Large intestine (tissue), 3 donors: ENCODE measurements at regions not wholly inside any gene's neighbourhood (a gene's known extent, or its start where the extent isn't known, plus 50 kb on each side); places are given as distances from the start of the nearest gene placed in this dataset.
"Not testable (repeated sequence)": the region's sequence is repeated elsewhere in the genome, so short reads cannot be mapped to it uniquely, and the experiment has no call there.

Experiments used
- DNase-seq, 2 donors: peaks; one replicate each; pipeline versions ENCODE4 v3.0.0 to v3.0.0-alpha.2; 2013
- H3K27ac ChIP-seq: one replicate; pipeline ENCODE4 v1.5.1; 2013; ENCODE audit warnings: low read length
- H3K27me3 ChIP-seq: 2 replicates; pipeline ENCODE4 v1.6.1; 2013; ENCODE audit warnings: low read length; ENCODE audit not compliant: control insufficient read depth, insufficient read depth
- H3K36me3 ChIP-seq: 2 replicates; pipeline ENCODE4 v1.6.1; 2013; ENCODE audit warnings: low read length; ENCODE audit not compliant: control insufficient read depth, insufficient read depth
- H3K4me1 ChIP-seq: one replicate; pipeline ENCODE4 v1.6.1; 2013; ENCODE audit warnings: low read length; ENCODE audit not compliant: control insufficient read depth, insufficient read depth
- H3K4me3 ChIP-seq: one replicate; pipeline ENCODE4 v1.5.1; 2013; ENCODE audit warnings: low read length
- H3K9me3 ChIP-seq: one replicate; pipeline ENCODE4 v1.6.1; 2013; ENCODE audit warnings: mild to moderate bottlenecking, low read depth, low read length, moderate library complexity; ENCODE audit not compliant: control insufficient read depth
- WGBS: methylation state at CpG from one replicate; pipeline ENCODE4 v1.1.5; 2013; ENCODE audit warnings: low lambda C conversion rate; ENCODE audit not compliant: insufficient coverage; 5-methylcytosine and 5-hydroxymethylcytosine counted together

- H3K4me3 ChIP-seq: no peak overlapping the region
- H3K36me3 ChIP-seq: no peaks in the 10 kb centered on the region
- no peaks in the 10 kb centered on the region for H3K27me3 ChIP-seq
- WGBS: 60% methylated on average over 1 of the region's 2 CpGs
- H3K4me1 ChIP-seq: no peaks in the 10 kb centered on the region
- no peak overlapping the region for H3K27ac ChIP-seq
- no peak for DNase-seq
- H3K9me3 ChIP-seq: no peaks in the 10 kb centered on the region
These were observed 275.9 kb upstream of the KITLG start for GRCh38 chr12:88856201-88856600.

DNA sequence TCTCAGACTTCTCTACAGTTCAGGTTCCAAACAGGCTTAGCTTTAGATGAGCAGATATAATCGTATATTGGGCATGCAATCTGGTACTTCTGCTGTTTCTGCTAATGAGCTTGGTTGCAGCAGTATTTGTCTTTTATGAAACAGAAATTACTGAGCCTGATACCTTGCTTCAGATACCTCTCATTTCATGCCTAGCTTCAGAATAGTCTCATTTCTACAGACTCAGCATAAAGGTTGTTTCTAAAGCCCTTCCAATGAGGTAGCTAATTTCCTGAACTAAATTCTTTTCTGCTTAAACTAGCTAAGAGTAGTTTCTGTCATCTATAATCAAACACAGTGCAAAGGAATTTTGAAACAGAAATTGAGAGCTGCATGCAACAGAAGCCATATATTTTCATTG, 275.0 kb upstream of the KITLG start:
- H3K9me3 ChIP-seq: no peaks in the 10 kb centered on the region
- DNase-seq: no peak
- H3K36me3 ChIP-seq: no peaks in the 10 kb centered on the region
- whole genome bisulfite sequencing: no CpG with 5 or more reads among the region's 1 CpG
- no peaks in the 10 kb centered on the region for H3K27me3 ChIP-seq
- H3K27ac ChIP-seq: no peak overlapping the region
- H3K4me1 ChIP-seq: no peaks in the 10 kb centered on the region
- no peak overlapping the region for H3K4me3 ChIP-seq

DNA sequence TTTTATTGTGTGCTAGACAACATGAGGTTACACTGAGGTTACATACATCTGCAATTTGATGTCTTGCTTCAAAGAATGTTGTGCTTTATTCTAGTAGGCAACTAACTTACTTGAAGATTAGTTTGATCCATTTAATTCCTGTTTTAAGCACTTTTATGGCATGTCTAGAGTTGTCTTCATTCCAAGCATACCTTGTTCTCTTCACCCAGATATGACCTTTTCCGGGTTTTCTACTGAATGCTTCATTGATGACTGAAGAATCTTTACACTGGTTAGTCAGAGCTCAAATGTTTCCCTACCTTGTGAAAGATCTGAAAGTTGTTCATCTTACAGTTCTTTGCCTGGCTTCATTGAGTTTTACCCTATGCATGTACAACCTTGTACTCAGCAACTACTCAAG, 274.0 kb upstream of the KITLG start:
- Histone ChIP-seq H3K27ac (no peak overlapping the region), H3K27me3 (no peaks in the 10 kb centered on the region), H3K9me3 (no peaks in the 10 kb centered on the region), H3K4me1 (no peaks in the 10 kb centered on the region), H3K4me3 (no peak overlapping the region), H3K36me3 (no peaks in the 10 kb centered on the region)
- DNase-seq: peak; percentile 4 to 9
- WGBS: no CpG with 5 or more reads among the region's 1 CpG

DNA sequence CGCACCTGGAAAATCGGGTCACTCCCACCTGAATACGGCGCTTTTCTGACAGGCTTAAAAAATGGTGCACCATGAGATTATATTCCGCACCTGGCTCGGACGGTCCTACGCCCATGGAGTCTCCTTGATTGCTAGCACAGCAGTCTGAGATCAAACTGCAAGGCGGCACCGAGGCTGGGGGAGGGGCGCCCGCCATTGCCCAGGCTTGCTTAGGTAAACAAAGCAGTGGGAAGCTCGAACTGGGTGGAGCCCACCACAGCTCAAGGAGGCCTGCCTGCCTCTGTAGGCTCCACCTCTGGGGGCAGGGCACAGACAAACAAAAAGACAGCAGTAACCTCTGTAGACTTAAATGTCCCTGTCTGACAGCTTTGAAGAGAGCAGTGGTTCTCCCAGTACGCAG, 267.0 kb upstream of the KITLG start:
- DNase-seq: not testable (repeated sequence)

GRCh38 chr12:88844426-88844825, 264.2 kb upstream of the KITLG start:
- no CpG with 5 or more reads among the region's 8 CpGs for WGBS
- Histone ChIP-seq H3K36me3 (no peaks in the 10 kb centered on the region), H3K4me1 (no peaks in the 10 kb centered on the region), H3K9me3 (peaks cover 2% of the 10 kb centered on the region), H3K27ac (no peak overlapping the region), H3K4me3 (no peak overlapping the region), H3K27me3 (no peaks in the 10 kb centered on the region)
- DNase-seq: no peak

More for the DNA sequence above, 267.0 kb upstream of the KITLG start:
- not testable (repeated sequence) for H3K36me3 ChIP-seq, H3K4me3 ChIP-seq, H3K27me3 ChIP-seq, H3K27ac ChIP-seq, H3K4me1 ChIP-seq, H3K9me3 ChIP-seq
- WGBS: no CpG with 5 or more reads among the region's 14 CpGs

- DNase-seq: no peak
- H3K9me3 ChIP-seq: peaks cover 7% of the 10 kb centered on the region
- no CpG with 5 or more reads among the region's 3 CpGs for WGBS
These were observed 262.0 kb upstream of the KITLG start for GRCh38 chr12:88842314-88842713.

DNA sequence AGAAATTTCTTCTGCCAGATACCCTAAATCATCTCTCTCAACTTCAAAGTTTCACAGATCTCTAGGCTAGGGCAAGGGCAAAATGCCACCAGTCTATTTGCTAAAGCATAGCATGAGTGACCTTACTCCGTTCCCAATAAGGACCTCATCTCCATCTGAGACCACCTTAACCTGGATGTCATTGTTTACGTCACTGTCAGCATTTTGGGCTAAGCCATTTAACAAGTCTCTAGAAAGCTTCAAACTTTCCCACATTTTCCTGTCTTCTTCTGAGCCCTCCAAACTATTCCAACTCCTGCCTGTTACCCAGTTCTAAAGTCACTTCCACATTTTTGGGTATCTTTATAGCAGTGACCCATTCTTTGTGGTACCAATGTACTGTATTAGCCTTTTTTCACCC, 259.2 kb upstream of the KITLG start:
- no peak overlapping the region for H3K4me3 ChIP-seq
- H3K36me3 ChIP-seq: no peaks in the 10 kb centered on the region
- no peaks in the 10 kb centered on the region for H3K27me3 ChIP-seq
- no peak overlapping the region for H3K27ac ChIP-seq
- WGBS: no CpG with 5 or more reads among the region's 2 CpGs
- H3K9me3 ChIP-seq: peaks cover 6% of the 10 kb centered on the region
- H3K4me1 ChIP-seq: no peaks in the 10 kb centered on the region
- DNase-seq: no peak

More at GRCh38 chr12:88842314-88842713, 262.0 kb upstream of the KITLG start:
- Histone ChIP-seq H3K27me3 (no peaks in the 10 kb centered on the region), H3K36me3 (no peaks in the 10 kb centered on the region), H3K27ac (no peak overlapping the region), H3K4me3 (no peak overlapping the region), H3K4me1 (no peaks in the 10 kb centered on the region)

DNA sequence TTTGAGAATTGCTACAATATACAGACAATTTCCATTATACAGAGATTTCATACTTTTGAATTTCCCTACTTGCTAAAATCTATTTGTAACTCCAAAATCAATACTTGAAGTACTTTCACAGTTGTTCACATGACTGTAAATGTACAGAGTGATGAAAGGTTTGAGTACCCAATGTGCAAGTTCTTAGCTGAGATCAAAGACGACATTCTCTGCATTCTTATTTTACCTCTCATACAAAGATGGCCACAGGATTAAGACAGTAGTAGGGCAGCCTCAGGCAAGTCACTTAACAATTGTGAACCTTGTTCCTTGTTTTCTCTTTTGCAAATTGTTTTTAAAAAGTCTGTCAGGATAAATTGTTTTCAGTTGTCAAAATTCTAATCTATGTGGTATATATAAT, 255.9 kb upstream of the KITLG start:
- Histone ChIP-seq H3K27me3 (no peaks in the 10 kb centered on the region), H3K9me3 (peaks cover 5% of the 10 kb centered on the region), H3K36me3 (no peaks in the 10 kb centered on the region), H3K27ac (no peak overlapping the region), H3K4me1 (no peaks in the 10 kb centered on the region), H3K4me3 (no peak overlapping the region)
- DNase-seq: no peak
- no CpG with 5 or more reads among the region's 1 CpG for WGBS

DNA sequence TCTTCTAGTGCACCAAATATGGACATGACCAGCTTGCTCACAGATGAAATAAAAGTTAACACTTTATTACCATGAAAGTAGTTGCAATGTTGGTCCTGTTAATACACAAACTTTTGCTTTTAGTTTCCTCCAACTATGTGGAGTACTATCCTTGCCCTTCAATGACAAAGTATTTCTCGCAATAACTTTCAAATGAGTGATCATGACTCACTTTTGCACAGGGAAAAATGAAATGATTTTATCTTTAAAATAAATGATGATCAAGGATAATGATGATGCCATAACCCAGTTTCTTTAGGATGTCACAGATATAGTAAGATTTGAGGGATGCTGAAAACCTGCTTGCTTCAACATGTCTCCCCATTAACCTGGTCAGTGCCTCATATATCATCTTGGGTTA, 254.0 kb upstream of the KITLG start:
- Histone ChIP-seq H3K4me3 (no peak overlapping the region), H3K36me3 (no peaks in the 10 kb centered on the region), H3K27ac (no peak overlapping the region), H3K4me1 (no peaks in the 10 kb centered on the region), H3K9me3 (peaks cover 5% of the 10 kb centered on the region), H3K27me3 (no peaks in the 10 kb centered on the region)
- no peak for DNase-seq
- WGBS: 100% methylated on average over 1 of the region's 1 CpG

DNA sequence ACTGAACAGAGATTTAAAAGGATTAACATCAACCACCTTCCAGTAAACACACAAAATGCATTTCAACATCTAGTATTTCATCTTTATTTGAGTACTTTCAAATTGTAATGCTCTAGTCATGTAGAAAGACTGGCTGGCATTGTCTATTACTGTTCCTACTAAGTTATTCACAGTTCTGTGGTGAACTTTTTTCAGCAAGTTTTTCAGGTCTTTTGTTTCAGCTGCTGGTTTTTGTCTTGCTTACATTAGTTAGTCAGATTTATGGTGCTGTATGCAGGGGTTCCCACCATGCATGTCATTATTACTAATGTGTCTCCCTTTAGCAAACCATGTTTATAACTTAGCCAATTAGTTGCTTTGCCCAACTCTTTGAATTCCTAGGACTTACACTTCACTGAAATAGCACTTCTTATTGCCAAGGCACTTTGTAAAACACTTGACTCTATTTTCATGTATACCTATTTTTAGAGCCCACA, 253.4 kb upstream of the KITLG start:
- H3K27me3 ChIP-seq: no peaks in the 10 kb centered on the region
- H3K4me1 ChIP-seq: no peaks in the 10 kb centered on the region
- no peak overlapping the region for H3K4me3 ChIP-seq
- DNase-seq: peak in 1 of 2 donors; percentile 6
- H3K9me3 ChIP-seq: peaks cover under 1% of the 10 kb centered on the region
- H3K36me3 ChIP-seq: no peaks in the 10 kb centered on the region
- no peak overlapping the region for H3K27ac ChIP-seq

DNA sequence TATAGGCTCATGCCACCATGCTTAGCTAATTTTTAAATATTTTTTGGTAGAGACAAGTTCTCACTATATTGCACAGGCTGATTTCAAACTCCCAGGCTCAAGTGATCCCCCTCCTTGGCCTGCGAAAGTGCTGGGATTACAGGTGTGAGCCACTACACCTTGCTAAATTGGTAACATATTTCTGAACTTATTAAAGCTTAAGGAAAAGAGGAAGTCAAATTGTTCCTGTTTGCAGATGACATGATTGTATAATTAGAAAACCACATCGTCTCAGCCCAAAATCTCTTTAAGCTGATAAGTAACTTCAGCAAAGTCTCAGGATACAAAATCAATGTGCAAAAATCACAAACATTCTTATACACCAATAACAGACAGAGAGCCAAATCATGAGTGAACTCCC, 248.3 kb upstream of the KITLG start:
- not testable (repeated sequence) for H3K9me3 ChIP-seq, DNase-seq, H3K27me3 ChIP-seq, H3K36me3 ChIP-seq, H3K27ac ChIP-seq, H3K4me1 ChIP-seq, H3K4me3 ChIP-seq
- no CpG with 5 or more reads among the region's 2 CpGs for WGBS
